ENCODE measurements at regions not wholly inside any gene's neighbourhood (a gene's known extent, or its start where the extent isn't known, plus 50 kb on each side); places are given as distances from the start of the nearest gene placed in this dataset.

DNA sequence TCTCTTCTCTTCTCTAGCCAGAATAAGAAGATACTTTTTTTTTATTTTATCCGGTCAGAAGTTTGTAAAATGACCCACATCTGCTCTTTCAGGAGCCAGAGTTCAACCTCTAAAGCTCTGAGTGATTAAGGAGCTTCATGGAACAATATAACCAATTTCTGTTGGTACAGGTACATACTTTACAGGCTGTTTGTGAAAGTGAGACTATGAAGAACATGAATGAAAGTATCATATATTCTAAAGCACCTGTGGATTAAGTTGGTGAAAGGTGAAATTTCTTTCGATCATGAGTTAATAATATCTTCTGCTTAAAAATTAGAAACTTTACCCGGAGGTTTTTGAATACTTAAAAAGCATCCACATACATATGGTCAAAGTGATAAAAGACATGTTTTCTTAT, 65.2 kb downstream of the DMRT2 start:
- H3K36me3 Mint-ChIP-seq (ENCODE audit: unreplicated experiment), result no peaks in the 10 kb centered on the region
- no peaks in the 10 kb centered on the region for H3K27me3 Mint-ChIP-seq (ENCODE audit: unreplicated experiment)
- no peak for TF ChIP-seq CTCF (IDR thresholded peaks at IDR 0.05)
- peaks cover 10% of the 10 kb centered on the region for H3K9me3 Mint-ChIP-seq (ENCODE audit: unreplicated experiment)
- no peak overlapping the region for H3K27ac Mint-ChIP-seq (ENCODE audit: unreplicated experiment)
- no peak for DNase-seq (ENCODE audit: extremely low spot score, unreplicated experiment)
- H3K4me3 Mint-ChIP-seq (ENCODE audit: unreplicated experiment), result no peak overlapping the region
- H3K4me1 Mint-ChIP-seq (ENCODE audit: unreplicated experiment), result no peaks in the 10 kb centered on the region

DNA sequence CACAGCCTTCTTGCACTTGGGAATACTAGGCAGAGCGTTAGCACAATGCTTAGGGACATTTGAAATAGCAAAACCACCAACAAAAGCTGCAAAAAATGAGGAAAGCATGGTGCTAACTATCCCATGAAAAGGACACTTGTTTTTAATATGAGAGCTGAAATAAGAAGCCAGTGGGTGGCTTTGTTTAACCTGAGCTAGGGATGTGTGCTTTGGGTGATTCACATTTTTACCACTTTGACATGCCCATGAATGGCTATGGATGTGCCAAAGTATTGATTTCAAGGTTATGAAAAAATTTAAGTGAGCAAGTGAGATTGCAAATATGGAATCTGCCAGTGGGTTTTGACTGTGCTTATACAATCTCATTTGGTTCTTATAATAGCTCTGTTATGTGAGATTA, 67.3 kb downstream of the DMRT2 start:
- H3K27ac Mint-ChIP-seq (ENCODE audit: unreplicated experiment), result no peak overlapping the region

DNA sequence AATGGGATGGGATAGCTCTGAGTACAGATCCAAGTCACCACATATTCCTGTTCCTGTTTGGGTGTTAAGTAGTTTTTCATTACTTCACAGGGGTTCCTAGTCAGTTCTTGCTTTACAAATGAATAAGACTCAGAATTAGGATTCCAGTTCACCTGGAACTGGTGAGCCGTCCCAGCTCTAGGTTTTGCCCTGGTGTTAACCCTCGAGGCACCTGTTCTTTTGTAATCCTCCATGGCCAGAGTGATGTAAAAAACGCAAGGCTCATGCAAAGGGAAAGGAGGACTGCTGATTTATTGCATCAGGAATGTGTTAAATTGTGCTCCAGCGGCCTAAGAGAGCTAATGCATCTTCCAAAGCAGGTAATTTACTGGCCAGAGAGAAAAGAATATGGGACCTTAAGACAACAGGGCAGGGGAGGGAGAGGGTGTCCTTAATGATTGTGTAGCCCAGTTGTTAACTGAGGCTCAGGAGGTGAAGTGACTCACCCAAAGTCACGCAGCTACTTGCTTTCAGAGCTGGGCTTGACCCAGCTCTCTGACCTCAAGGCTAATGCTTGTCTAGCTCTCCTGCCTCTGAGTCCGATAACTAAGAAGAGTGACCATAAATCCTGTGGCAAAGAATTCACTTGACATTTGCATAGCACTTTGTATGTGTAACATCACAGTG, 70.5 kb downstream of the DMRT2 start:
- Mint-ChIP-seq H3K4me1 (ENCODE audit: unreplicated experiment) (no peaks in the 10 kb centered on the region), H3K9me3 (ENCODE audit: unreplicated experiment) (no peaks in the 10 kb centered on the region), H3K36me3 (ENCODE audit: unreplicated experiment) (no peaks in the 10 kb centered on the region), H3K27ac (ENCODE audit: unreplicated experiment) (no peak overlapping the region), H3K27me3 (ENCODE audit: unreplicated experiment) (no peaks in the 10 kb centered on the region), H3K4me3 (ENCODE audit: unreplicated experiment) (no peak overlapping the region)
- no peak for TF ChIP-seq CTCF (IDR thresholded peaks at IDR 0.05)
- no peak for DNase-seq (ENCODE audit: extremely low spot score, unreplicated experiment)

More for the DNA sequence above, 67.3 kb downstream of the DMRT2 start:
- H3K27me3 Mint-ChIP-seq (ENCODE audit: unreplicated experiment), result no peaks in the 10 kb centered on the region
- no peak for TF ChIP-seq CTCF (IDR thresholded peaks at IDR 0.05)
- no peak for DNase-seq (ENCODE audit: extremely low spot score, unreplicated experiment)
- H3K36me3 Mint-ChIP-seq (ENCODE audit: unreplicated experiment), result no peaks in the 10 kb centered on the region
- H3K9me3 Mint-ChIP-seq (ENCODE audit: unreplicated experiment), result peaks cover 4% of the 10 kb centered on the region
- H3K4me1 Mint-ChIP-seq (ENCODE audit: unreplicated experiment), result no peaks in the 10 kb centered on the region
- no peak overlapping the region for H3K4me3 Mint-ChIP-seq (ENCODE audit: unreplicated experiment)

- TF ChIP-seq CTCF (IDR thresholded peaks at IDR 0.05), result no peak
- no peaks in the 10 kb centered on the region for H3K4me1 Mint-ChIP-seq (ENCODE audit: unreplicated experiment)
- no peaks in the 10 kb centered on the region for H3K9me3 Mint-ChIP-seq (ENCODE audit: unreplicated experiment)
- no peak overlapping the region for H3K4me3 Mint-ChIP-seq (ENCODE audit: unreplicated experiment)
- H3K27ac Mint-ChIP-seq (ENCODE audit: unreplicated experiment), result no peak overlapping the region
- H3K36me3 Mint-ChIP-seq (ENCODE audit: unreplicated experiment), result no peaks in the 10 kb centered on the region
- no peaks in the 10 kb centered on the region for H3K27me3 Mint-ChIP-seq (ENCODE audit: unreplicated experiment)
- DNase-seq (ENCODE audit: extremely low spot score, unreplicated experiment), result no peak
Measured at GRCh38 chr9:1125741-1126140, 75.6 kb downstream of the DMRT2 start.

GRCh38 chr9:1128046-1128445, 77.9 kb downstream of the DMRT2 start:
- H3K36me3 Mint-ChIP-seq (ENCODE audit: unreplicated experiment), result no peaks in the 10 kb centered on the region
- DNase-seq (ENCODE audit: extremely low spot score, unreplicated experiment), result no peak
- peaks cover 8% of the 10 kb centered on the region for H3K9me3 Mint-ChIP-seq (ENCODE audit: unreplicated experiment)
- TF ChIP-seq CTCF (IDR thresholded peaks at IDR 0.05), result no peak
- H3K27me3 Mint-ChIP-seq (ENCODE audit: unreplicated experiment), result no peaks in the 10 kb centered on the region
- H3K4me3 Mint-ChIP-seq (ENCODE audit: unreplicated experiment), result no peak overlapping the region
- H3K27ac Mint-ChIP-seq (ENCODE audit: unreplicated experiment), result no peak overlapping the region
- no peaks in the 10 kb centered on the region for H3K4me1 Mint-ChIP-seq (ENCODE audit: unreplicated experiment)

All from osteocyte (in vitro differentiated cells).